HG03280 (cell line): ENCODE measurements at regions not wholly inside any gene's neighbourhood (a gene's known extent, or its start where the extent isn't known, plus 50 kb on each side); places are given as distances from the start of the nearest gene placed in this dataset.
"Not testable (repeated sequence)": the region's sequence is repeated elsewhere in the genome, so short reads cannot be mapped to it uniquely, and the experiment has no call there.

Source experiments
- ATAC-seq: cut with Tn5 transposase; IDR thresholded peaks from one replicate; pipeline ENCODE4 v1.9.1; 2021; ENCODE audit warnings: mild to moderate bottlenecking, moderate library complexity; ENCODE audit not compliant: unreplicated experiment

GRCh38 chr20:12849225-12849910 is 159.4 kb upstream of the SPTLC3 start:
- no peak for ATAC-seq

DNA sequence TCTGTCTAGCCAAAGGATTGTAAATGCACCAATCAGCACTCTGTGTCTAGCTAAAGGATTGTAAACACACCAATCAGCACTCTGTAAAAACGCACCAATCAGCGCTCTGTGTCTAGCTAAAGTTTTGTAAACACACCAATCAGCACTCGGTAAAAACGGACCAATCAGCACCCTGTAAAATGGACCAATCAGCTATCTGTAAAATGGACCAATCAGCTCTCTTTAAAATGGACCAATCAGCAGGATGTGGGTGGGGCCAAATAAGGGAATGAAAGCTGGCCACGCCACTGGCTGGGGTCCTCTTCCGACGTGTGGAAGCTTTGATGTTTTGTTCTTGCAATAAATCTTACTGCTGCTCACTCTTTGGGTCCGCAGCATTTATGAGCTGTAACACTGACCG is 151.1 kb upstream of the SPTLC3 start:
- not testable (repeated sequence) for ATAC-seq

GRCh38 chr20:12860619-12861247 is 148.0 kb upstream of the SPTLC3 start:
- ATAC-seq, result no peak

DNA sequence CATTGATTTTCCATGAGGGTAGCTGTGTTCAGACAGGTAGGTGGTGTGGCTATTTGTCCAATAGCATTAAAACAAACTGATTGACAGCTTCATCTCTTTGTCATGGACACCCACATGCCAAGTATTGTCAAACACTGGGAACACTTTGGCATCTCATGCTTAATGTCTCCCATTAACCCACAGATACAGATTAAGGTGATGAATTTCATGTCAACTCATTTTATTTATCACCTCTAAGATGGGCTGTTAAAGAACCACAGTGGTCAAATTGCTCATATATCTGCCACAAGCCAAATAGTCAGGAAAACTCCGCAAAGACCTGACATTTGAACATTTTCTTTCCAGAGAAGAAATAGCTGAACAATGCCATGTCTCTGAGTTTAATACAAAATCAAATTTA is 139.1 kb upstream of the SPTLC3 start:
- ATAC-seq, result no peak

- no peak for ATAC-seq
These were observed 138.2 kb upstream of the SPTLC3 start for GRCh38 chr20:12870588-12870987.

DNA sequence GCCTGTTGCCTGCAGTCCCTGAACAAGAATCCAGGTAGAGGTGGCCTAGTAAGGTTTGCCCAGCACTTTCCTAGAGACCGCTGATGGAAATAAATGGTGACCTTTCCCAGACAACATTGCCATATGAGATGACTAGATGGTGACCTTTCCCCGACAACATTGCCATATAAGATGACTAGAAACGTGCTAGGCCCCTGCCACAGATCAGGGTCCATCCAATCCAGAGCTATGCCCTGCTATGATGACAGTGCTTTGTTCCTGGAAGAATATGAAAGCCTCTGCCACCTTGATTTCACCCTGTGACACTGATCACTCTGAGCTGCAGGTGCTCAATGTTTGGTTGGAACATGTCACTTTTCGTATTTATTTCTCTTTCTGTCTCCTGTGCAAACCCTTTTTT is 133.8 kb upstream of the SPTLC3 start:
- ATAC-seq, result no peak

- no peak for ATAC-seq
These were observed 133.3 kb upstream of the SPTLC3 start for GRCh38 chr20:12875510-12875909.

- ATAC-seq, result no peak
These were observed 125.8 kb upstream of the SPTLC3 start for GRCh38 chr20:12882832-12883506.

DNA sequence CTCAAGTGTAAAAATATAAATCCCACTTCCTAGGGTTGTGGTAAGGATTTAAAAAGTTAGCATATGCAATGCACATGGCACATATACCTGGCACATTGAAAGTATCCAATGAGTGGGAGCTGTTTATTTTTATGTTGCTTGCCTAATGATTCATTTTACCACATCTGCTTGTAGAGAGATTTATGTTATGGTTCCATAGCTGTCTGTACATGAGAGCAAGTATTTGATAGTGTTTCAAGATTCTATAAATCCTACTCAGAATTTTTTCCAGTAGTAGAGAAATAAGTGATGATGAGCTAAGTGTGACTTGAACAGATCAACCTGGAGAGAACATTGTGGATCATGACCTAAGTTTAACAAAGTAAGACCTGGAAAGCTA is 125.3 kb upstream of the SPTLC3 start:
- ATAC-seq, result no peak

DNA sequence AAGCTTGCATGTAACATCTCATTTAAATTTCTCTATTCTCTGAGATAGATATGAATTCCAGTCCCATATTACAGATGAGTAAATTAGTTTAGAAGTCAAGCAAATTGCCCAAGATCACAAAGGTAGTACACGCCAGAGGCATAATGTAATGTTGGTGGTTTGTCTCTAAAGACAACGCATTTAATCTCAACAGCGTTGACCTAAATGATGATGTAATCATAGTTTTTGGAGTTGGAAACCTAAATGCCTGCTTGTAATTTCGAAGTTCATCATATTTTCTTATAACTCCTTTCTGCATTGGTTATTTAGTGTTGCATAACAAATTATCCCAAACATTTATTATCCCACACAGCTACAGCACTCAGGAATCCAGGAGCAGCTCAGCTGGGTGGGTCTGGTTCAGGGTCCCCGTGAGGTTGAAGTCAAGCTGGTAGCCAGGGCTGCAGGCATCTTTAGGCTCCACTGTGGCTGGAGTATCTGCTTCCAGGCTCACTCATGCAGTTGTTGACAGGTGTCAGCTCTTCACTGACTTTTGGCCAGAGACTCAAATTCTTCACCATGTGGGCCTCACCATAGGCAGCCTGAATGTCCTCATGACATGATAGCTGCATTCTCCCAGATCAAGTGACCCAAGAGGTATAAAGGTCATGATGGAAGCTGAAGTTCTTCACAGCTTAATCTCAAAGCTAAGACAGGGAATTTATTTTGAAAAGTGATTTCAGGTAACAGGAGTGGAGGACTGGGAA is 122.0 kb upstream of the SPTLC3 start:
- ATAC-seq, result no peak

- no peak for ATAC-seq
These were observed 117.1 kb upstream of the SPTLC3 start for GRCh38 chr20:12891643-12892042.

GRCh38 chr20:12893019-12893418 is 115.8 kb upstream of the SPTLC3 start:
- no peak for ATAC-seq

DNA sequence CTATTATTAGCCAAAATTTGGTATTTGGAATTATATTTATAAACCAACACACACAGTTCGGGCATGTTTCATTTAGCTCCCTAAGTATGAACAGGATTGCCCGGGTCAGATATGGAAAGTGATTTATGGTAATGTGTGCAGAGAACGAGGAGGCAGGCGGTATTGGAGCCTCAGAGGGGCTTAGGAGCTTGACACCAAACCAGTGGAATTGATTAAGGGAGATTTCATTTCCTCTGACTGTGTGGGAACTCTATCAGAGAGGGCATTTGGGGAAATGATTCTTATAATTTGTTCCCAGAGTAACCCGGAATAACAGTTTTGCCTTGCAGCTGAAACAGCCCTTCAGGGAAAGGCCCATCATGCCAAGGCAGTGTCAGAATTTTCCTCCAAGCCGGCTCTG is 115.1 kb upstream of the SPTLC3 start:
- ATAC-seq, result no peak

- no peak for ATAC-seq
These were observed 114.7 kb upstream of the SPTLC3 start for GRCh38 chr20:12894089-12894488.

GRCh38 chr20:12896180-12896579 is 112.6 kb upstream of the SPTLC3 start:
- ATAC-seq, result no peak

DNA sequence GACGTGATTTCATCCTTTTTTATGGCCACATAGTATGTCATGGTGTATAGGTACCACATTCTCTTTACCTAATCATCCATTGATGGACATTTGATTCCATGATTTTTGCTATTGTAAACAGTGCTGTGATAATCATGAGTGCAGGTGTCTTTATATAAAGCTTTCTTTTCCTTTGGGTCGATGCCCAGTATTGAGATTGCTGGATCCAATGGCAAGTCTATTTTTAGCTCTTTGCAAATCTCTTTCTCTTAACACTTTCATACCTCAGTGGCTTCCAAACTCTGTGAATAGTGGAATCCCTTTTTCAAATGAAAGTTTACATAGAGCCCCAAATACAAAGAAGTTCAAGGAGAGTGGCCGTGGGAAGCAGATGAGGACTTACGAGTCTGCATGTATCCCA is 105.8 kb upstream of the SPTLC3 start:
- no peak for ATAC-seq

- no peak for ATAC-seq
These were observed 102.4 kb upstream of the SPTLC3 start for GRCh38 chr20:12906361-12906760.

- no peak for ATAC-seq
These were observed 97.4 kb upstream of the SPTLC3 start for GRCh38 chr20:12911372-12911771.

DNA sequence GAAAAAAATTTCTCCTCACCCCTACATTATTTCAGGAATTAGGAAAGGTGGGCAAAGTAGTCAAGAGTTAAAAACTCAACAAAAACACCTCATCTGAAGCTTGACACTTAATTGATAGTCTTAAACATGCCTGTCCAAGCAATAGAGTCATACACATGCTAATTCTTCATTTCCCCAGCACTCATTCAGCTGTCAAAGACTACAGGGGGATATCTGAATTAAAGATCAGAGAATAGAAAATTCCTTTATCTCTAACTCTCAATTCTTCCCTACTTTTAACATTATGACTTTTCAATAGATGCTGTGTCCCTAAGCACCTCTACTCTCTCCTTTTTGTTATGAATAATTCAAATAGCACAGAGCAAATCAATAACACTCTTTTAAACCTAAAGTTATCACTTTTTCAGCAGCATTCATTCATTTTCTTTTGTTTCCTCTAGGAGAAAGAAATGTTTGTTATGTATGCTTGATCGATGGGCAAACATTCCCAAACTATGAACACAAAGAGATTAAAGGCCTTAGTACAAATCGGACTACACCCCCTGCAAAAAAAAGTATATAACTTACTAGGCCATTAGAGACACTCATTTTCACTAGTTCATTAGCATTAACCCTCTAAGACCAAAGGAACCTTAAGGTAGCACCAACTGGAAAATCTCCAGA is 94.9 kb upstream of the SPTLC3 start:
- no peak for ATAC-seq

DNA sequence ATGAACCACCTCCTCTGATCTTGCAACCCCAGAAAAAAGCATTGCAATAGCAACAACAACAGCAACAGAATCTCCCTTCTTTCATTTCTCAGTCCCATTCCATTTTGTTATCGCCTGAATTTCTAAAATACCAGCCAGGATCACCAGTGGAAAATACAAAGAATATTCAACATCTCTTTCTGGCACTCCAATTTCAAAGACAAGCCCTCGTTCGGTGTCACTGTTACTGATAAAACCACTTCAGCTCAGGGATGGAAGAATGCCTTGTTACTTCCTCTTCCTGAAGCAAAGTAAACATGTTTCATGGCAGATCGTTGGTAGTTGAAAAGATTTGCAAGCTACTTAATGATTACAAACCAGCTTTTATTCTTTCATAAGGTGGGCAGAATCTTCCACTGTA is 94.0 kb upstream of the SPTLC3 start:
- ATAC-seq, result no peak

GRCh38 chr20:12916699-12917098 is 92.1 kb upstream of the SPTLC3 start:
- ATAC-seq, result no peak
